ENCODE measurements at regions not wholly inside any gene's neighbourhood (a gene's known extent, or its start where the extent isn't known, plus 50 kb on each side); places are given as distances from the start of the nearest gene placed in this dataset.

DNA sequence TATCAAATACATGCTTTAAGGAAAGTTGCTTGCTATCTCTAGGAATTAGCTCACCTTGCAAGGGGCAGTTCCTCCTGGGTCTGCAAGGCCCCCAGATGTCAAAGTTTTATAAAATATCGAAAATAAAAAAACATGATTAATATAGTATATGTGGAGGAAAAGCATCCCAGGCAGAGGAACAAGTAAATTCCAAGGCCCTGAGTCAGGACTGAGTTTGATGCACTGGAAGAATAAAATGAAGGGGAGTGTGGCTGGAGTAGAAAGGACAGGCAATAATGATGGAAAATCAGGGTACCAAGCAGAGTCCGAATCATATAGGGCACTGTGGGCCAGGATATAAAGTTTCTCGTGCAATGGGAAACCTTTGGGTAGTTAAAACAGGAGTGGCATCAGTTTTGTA, 112.4 kb upstream of the EEPD1 start:
- Histone ChIP-seq H3K36me3 (ENCODE audit: control insufficient read depth, insufficient read depth, low read length) (no peaks in the 10 kb centered on the region), H3K27me3 (ENCODE audit: control insufficient read depth, insufficient read depth, low read length) (no peaks in the 10 kb centered on the region), H3K4me3 (ENCODE audit: low read depth, low read length) (no peak overlapping the region)
- CTCF ChIA-PET = interaction anchor here (1.2 kb wide), 1 partner anchor 9 kb away, joined by 4 read pairs; no protein-coding TSS in a partner anchor
- POLR2A ChIA-PET = no interaction called here
- TF ChIP-seq, protein P1, sequence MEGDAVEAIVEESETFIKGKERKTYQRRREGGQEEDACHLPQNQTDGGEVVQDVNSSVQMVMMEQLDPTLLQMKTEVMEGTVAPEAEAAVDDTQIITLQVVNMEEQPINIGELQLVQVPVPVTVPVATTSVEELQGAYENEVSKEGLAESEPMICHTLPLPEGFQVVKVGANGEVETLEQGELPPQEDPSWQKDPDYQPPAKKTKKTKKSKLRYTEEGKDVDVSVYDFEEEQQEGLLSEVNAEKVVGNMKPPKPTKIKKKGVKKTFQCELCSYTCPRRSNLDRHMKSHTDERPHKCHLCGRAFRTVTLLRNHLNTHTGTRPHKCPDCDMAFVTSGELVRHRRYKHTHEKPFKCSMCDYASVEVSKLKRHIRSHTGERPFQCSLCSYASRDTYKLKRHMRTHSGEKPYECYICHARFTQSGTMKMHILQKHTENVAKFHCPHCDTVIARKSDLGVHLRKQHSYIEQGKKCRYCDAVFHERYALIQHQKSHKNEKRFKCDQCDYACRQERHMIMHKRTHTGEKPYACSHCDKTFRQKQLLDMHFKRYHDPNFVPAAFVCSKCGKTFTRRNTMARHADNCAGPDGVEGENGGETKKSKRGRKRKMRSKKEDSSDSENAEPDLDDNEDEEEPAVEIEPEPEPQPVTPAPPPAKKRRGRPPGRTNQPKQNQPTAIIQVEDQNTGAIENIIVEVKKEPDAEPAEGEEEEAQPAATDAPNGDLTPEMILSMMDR (IDR thresholded peaks at IDR 0.05; ENCODE audit: insufficient read depth, low read depth, low read length) = no peak
- DNase-seq (ENCODE audit: low read depth) = no peak

DNA sequence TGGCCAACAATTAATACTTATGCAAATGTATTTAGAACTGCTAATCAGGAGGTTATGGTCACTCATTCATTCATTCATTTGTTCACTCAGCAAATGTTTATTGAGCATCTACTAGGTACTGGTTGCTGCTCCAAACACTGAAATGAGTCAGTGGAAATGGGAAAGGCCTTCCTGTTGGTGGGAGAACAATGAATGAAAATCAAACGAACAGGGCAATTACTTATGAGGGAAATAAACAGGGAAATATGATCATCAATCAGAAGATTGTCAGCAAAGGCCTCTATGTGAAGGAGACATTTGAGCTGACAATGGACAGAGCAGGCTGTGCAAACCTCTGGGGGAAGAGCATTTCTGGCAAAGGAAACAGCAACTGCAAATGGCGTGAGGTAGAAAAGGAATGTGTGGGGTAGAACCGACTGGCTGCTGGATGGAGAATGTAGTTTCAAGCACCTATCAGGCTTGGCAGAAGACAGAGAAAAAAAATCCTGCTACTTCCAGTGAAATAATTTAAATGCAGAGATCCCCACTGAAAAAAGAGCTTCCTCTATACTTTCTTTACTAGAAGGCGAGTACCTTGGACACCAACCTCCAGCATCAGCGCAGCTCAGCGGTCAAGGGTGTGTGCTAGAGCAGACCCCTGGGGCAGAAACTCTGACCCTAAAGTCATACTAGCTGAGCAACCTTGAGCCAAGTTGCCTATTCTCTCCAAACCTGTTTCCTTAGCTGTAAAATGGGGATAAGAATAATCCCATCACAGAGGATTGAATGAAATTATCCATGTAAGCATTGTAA, 108.8 kb upstream of the EEPD1 start:
- TF ChIP-seq, protein P1 (IDR thresholded peaks at IDR 0.05; ENCODE audit: insufficient read depth, low read depth, low read length) = no peak
- no peaks in the 10 kb centered on the region for H3K27me3 ChIP-seq (ENCODE audit: control insufficient read depth, insufficient read depth, low read length)
- POLR2A ChIA-PET = no interaction called here
- no peak overlapping the region for H3K4me3 ChIP-seq (ENCODE audit: low read depth, low read length)
- CTCF ChIA-PET = interaction anchor here (1.0 kb wide), 1 partner anchor 21 kb away, joined by 3 read pairs; no protein-coding TSS in a partner anchor
- no peak for DNase-seq (ENCODE audit: low read depth)
- H3K36me3 ChIP-seq (ENCODE audit: control insufficient read depth, insufficient read depth, low read length) = no peaks in the 10 kb centered on the region

DNA sequence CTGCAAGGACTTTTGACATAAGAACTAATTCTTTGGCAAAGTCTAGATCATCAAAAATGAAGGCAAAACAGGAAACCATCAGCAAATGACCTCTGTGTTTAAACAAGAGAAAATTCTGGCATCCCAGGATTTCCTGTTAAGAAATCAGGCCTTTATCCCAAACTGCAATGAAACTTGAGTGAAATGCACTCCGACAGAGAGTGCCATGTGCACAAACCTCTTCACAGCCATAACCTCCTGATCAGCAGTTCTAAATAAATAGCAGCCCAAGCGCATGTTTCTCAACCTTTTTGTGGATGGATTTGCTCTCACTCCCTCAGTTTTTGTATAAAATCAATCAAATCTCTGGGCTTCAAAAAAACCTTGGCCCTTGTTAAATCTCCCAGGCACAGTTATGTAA, 107.7 kb upstream of the EEPD1 start:
- H3K4me3 ChIP-seq (ENCODE audit: low read depth, low read length) = no peak overlapping the region
- ChIA-PET POLR2A (no interaction called here), CTCF (interaction anchor here (1.0 kb wide), 1 partner anchor 20 kb away, joined by 3 read pairs; no protein-coding TSS in a partner anchor)
- no peaks in the 10 kb centered on the region for H3K36me3 ChIP-seq (ENCODE audit: control insufficient read depth, insufficient read depth, low read length)
- DNase-seq (ENCODE audit: low read depth) = peak; percentile 35
- TF ChIP-seq, protein P1 (IDR thresholded peaks at IDR 0.05; ENCODE audit: insufficient read depth, low read depth, low read length) = no peak
- no peaks in the 10 kb centered on the region for H3K27me3 ChIP-seq (ENCODE audit: control insufficient read depth, insufficient read depth, low read length)

DNA sequence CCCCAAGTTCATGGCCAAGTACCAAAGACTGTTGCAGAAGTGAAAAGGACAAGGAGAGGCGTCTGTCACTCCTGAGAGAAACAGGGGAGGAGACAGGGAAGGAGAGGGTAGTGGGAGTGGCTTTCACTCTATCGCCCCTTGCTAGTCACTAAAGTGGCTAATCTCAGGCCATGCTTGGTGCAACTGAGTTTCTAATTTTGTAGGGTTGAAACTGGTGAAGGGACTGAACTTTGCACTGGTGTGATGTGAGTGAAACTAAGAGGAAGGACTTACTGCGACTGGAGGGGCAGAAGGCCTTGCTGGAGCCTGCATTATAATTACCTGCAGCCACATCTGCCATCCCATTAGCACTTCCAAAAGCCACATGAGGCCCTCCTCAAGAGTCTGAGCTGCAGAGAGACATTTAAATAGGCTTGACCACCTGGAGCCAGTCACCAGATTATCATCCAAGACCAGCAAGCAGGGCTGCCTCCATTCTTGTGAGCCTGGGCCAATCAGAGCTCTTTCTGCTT, 107.2 kb upstream of the EEPD1 start:
- POLR2A ChIA-PET = no interaction called here
- DNase-seq (ENCODE audit: low read depth) = no peak
- CTCF ChIA-PET = interaction anchor here (3.1 kb wide), 1 partner anchor 246 kb away, joined by 16 read pairs; no protein-coding TSS in a partner anchor
- no peak overlapping the region for H3K4me3 ChIP-seq (ENCODE audit: low read depth, low read length)
- H3K27me3 ChIP-seq (ENCODE audit: control insufficient read depth, insufficient read depth, low read length) = no peaks in the 10 kb centered on the region
- H3K36me3 ChIP-seq (ENCODE audit: control insufficient read depth, insufficient read depth, low read length) = no peaks in the 10 kb centered on the region
- TF ChIP-seq, protein P1 (IDR thresholded peaks at IDR 0.05; ENCODE audit: insufficient read depth, low read depth, low read length) = no peak

DNA sequence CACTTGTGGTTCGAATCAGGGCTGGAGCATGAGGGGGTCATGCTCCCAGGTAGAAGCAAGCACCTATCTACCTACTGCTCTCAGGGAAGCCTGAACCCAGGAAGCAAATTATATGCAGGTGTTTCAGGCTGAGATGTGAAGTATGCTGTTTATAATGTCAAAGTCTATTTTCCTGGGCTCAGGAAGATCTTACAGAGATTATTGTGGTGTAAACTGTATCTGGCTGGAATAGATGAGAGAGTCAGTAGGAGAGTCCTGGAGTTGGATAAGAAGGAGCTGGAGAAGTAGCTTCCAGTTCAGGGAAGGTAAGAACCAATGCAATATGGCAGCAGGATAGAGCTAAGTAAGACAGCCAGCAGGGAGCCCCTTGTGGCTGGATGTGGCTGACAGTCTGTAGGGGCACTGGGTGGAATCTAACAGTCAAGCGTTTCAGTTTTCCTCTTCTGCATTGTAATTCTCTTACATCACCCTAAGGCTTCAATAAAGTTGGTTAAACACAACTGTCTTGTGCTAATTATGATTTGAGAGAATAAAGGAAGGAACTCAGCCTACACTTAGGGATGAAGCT, 105.9 kb upstream of the EEPD1 start:
- Histone ChIP-seq H3K27me3 (ENCODE audit: control insufficient read depth, insufficient read depth, low read length) (no peaks in the 10 kb centered on the region; the same call in 1 of the 2 replicates), H3K4me3 (ENCODE audit: low read depth, low read length) (no peak overlapping the region), H3K36me3 (ENCODE audit: control insufficient read depth, insufficient read depth, low read length) (no peaks in the 10 kb centered on the region)
- POLR2A ChIA-PET = no interaction called here
- CTCF ChIA-PET = interaction anchor here (0.6 to 3.1 kb wide), 4 partner anchors 8 to 1448 kb away, joined by 3 to 16 read pairs (median 10); no protein-coding TSS in a partner anchor
- TF ChIP-seq, protein P1 (IDR thresholded peaks at IDR 0.05; ENCODE audit: insufficient read depth, low read depth, low read length) = peak; percentile 23; the same call in 1 of the 2 replicates
- no peak for DNase-seq (ENCODE audit: low read depth)

All from BJ (cell line).